Tibial nerve (tissue), 3 donors: ENCODE measurements at regions not wholly inside any gene's neighbourhood (a gene's known extent, or its start where the extent isn't known, plus 50 kb on each side); places are given as distances from the start of the nearest gene placed in this dataset.

ENCODE experiments used
- POLR2A ChIP-seq, 2 donors: fragments of 450-650 bp; IDR thresholded peaks; one replicate each; pipeline ENCODE4 v1.6.1; 2017; ENCODE audit warnings: antibody characterized with exemption in 2 of 2, mild to moderate bottlenecking in 2 of 2, moderate library complexity in 2 of 2
- TF ChIP-seq, protein P1 (sequence below), 5 experiments: fragments of 200-600 bp in 3 of 5; fragments of 450-650 bp in 2 of 5; sonication (generic) in 3 of 5; IDR thresholded peaks; one replicate each; pipeline ENCODE4 v1.5.1; 2016 to 2019; ENCODE audit warnings: antibody characterized with exemption in 5 of 5, mild to moderate bottlenecking in 3 of 5, moderate library complexity in 2 of 5

DNA sequence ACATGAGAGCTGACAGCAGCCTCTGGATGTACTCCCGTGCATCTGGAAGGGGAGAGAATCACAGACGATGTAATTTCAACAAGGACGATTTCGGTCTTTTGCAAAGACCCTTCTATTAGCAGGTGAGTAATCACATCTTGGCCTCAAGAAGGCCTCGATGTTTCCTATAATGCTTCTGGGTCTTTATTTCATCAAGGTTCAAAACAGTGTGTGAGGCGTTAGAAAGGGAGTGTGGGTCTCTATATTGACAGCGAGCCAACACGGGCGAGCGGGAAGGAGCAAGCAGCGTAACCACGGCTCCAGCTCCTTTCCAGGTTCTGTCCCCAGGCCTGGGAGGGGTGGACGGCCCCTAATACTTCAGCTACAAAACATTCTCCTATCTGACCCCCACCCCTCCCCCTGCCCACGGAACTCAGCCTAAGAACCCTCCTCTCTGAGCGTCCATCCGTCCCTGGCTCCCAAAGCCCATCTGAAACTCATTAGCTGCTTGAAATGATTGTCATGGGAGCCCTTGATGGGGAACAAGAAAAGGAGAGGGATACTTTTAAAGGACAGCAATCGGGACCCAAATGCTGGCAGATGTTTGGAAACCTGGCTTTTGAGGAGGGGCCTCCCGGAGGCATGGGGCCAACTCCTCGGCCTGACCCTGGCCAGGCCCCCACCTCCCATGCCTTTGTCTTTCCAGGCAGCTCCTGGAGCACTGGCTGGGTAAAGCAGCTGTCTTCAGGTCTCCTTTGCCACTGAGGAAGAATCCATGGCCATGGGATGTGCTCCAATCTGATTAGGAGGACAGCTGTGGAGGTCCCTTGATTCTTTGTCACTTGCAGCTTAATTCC, 250.8 kb downstream of the FOXD2 start:
- TF ChIP-seq, protein P1, sequence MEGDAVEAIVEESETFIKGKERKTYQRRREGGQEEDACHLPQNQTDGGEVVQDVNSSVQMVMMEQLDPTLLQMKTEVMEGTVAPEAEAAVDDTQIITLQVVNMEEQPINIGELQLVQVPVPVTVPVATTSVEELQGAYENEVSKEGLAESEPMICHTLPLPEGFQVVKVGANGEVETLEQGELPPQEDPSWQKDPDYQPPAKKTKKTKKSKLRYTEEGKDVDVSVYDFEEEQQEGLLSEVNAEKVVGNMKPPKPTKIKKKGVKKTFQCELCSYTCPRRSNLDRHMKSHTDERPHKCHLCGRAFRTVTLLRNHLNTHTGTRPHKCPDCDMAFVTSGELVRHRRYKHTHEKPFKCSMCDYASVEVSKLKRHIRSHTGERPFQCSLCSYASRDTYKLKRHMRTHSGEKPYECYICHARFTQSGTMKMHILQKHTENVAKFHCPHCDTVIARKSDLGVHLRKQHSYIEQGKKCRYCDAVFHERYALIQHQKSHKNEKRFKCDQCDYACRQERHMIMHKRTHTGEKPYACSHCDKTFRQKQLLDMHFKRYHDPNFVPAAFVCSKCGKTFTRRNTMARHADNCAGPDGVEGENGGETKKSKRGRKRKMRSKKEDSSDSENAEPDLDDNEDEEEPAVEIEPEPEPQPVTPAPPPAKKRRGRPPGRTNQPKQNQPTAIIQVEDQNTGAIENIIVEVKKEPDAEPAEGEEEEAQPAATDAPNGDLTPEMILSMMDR (IDR thresholded peaks at IDR 0.05), result no peak
- no peak for TF ChIP-seq POLR2A (IDR thresholded peaks at IDR 0.05)
